SK-N-MC (cell line): ENCODE measurements at regions not wholly inside any gene's neighbourhood (a gene's known extent, or its start where the extent isn't known, plus 50 kb on each side); places are given as distances from the start of the nearest gene placed in this dataset.

Experiments
- DNase-seq: peaks from one replicate; pipeline ENCODE4 v3.0.0-alpha.2; 2011; ENCODE audit warnings: low read depth, low spot score
- H3K27ac ChIP-seq: fragments of 200-600 bp; sonication (generic); 2 replicates; pipeline ENCODE4 v1.5.1; 2016; ENCODE audit warnings: mixed run types
- H3K36me3 ChIP-seq: fragments of 200-600 bp; sonication (generic); 2 replicates; pipeline ENCODE4 v1.6.1; 2017; ENCODE audit warnings: antibody characterized with exemption, low read length, mixed read lengths; ENCODE audit not compliant: insufficient read depth
- H3K4me3 ChIP-seq: fragments of 200-600 bp; sonication (generic); 2 replicates; pipeline ENCODE4 v1.5.1; 2016
- H3K9ac ChIP-seq: fragments of 200-600 bp; sonication (generic); 2 replicates; pipeline ENCODE4 v1.8.0; 2017; ENCODE audit warnings: mixed run types, mixed read lengths; ENCODE audit not compliant: insufficient read length
- H3K9me3 ChIP-seq: fragments of 200-600 bp; sonication (generic); 2 replicates; pipeline ENCODE4 v1.6.1; 2017; ENCODE audit warnings: low read depth, mild to moderate bottlenecking, antibody characterized with exemption, low read length, moderate library complexity, mixed read lengths
- EZH2 ChIP-seq: fragments of 200-600 bp; sonication (generic); IDR thresholded peaks from one replicate; pipeline ENCODE4 v1.6.1; 2017; ENCODE audit warnings: antibody characterized with exemption
- FOXP2 ChIP-seq: optimal IDR thresholded peaks from 2 replicates; pipeline ENCODE3; 2011; ENCODE audit warnings: mild to moderate bottlenecking, moderate library complexity; ENCODE audit not compliant: insufficient read depth; ENCODE audit errors: extremely low read length, control extremely low read depth
- POLR2AphosphoS5 ChIP-seq: IDR thresholded peaks from 2 replicates; pipeline ENCODE4 v1.6.1; 2012; ENCODE audit warnings: mild to moderate bottlenecking, low read depth, low read length, borderline replicate concordance

- Histone ChIP-seq H3K36me3 (no peaks in the 10 kb centered on the region), H3K27ac (no peak overlapping the region), H3K9me3 (no peaks in the 10 kb centered on the region), H3K9ac (no peak overlapping the region), H3K4me3 (no peak overlapping the region)
- TF ChIP-seq POLR2AphosphoS5 (no peak), EZH2 (no peak), FOXP2 (no peak)
- no peak for DNase-seq
Measured at GRCh38 chr15:39267685-39268084, 313.2 kb upstream of the THBS1 start.

- Histone ChIP-seq H3K36me3 (no peaks in the 10 kb centered on the region), H3K9ac (no peak overlapping the region), H3K4me3 (no peak overlapping the region), H3K27ac (no peak overlapping the region), H3K9me3 (no peaks in the 10 kb centered on the region)
- TF ChIP-seq EZH2 (no peak), FOXP2 (no peak), POLR2AphosphoS5 (no peak)
- DNase-seq: no peak
Measured at GRCh38 chr15:39269352-39269751, 311.5 kb upstream of the THBS1 start.

- no peak overlapping the region for H3K4me3 ChIP-seq
- no peaks in the 10 kb centered on the region for H3K9me3 ChIP-seq
- no peak for DNase-seq
- no peak overlapping the region for H3K9ac ChIP-seq
- no peaks in the 10 kb centered on the region for H3K36me3 ChIP-seq
- no peak overlapping the region for H3K27ac ChIP-seq
- TF ChIP-seq FOXP2 (no peak), EZH2 (no peak)
Measured at GRCh38 chr15:39269821-39270220, 311.1 kb upstream of the THBS1 start.

GRCh38 chr15:39270221-39270855 lies 310.5 kb upstream of the THBS1 start:
- no peaks in the 10 kb centered on the region for H3K9me3 ChIP-seq
- no peak overlapping the region for H3K27ac ChIP-seq
- no peaks in the 10 kb centered on the region for H3K36me3 ChIP-seq
- H3K4me3 ChIP-seq: no peak overlapping the region
- DNase-seq: no peak
- TF ChIP-seq FOXP2: no peak
- no peak for TF ChIP-seq POLR2AphosphoS5
- no peak overlapping the region for H3K9ac ChIP-seq

GRCh38 chr15:39270934-39271333 lies 309.9 kb upstream of the THBS1 start:
- Histone ChIP-seq H3K4me3 (no peak overlapping the region), H3K9me3 (no peaks in the 10 kb centered on the region), H3K27ac (no peak overlapping the region), H3K36me3 (no peaks in the 10 kb centered on the region), H3K9ac (no peak overlapping the region)
- no peak for DNase-seq
- no peak for TF ChIP-seq FOXP2
- TF ChIP-seq EZH2: no peak

GRCh38 chr15:39272901-39273300 lies 308.0 kb upstream of the THBS1 start:
- Histone ChIP-seq H3K9ac (no peak overlapping the region), H3K36me3 (no peaks in the 10 kb centered on the region), H3K9me3 (no peaks in the 10 kb centered on the region), H3K4me3 (no peak overlapping the region), H3K27ac (no peak overlapping the region)
- DNase-seq: no peak
- TF ChIP-seq EZH2 (no peak), FOXP2 (no peak), POLR2AphosphoS5 (no peak)

- Histone ChIP-seq H3K4me3 (no peak overlapping the region), H3K36me3 (no peaks in the 10 kb centered on the region), H3K9ac (no peak overlapping the region), H3K9me3 (no peaks in the 10 kb centered on the region), H3K27ac (no peak overlapping the region)
- TF ChIP-seq POLR2AphosphoS5 (no peak), EZH2 (no peak), FOXP2 (no peak)
- no peak for DNase-seq
Measured at GRCh38 chr15:39273717-39274411, 307.0 kb upstream of the THBS1 start.

GRCh38 chr15:39275066-39275465 lies 305.8 kb upstream of the THBS1 start:
- no peak for DNase-seq
- Histone ChIP-seq H3K9ac (no peak overlapping the region), H3K9me3 (no peaks in the 10 kb centered on the region), H3K27ac (no peak overlapping the region), H3K36me3 (no peaks in the 10 kb centered on the region), H3K4me3 (no peak overlapping the region)
- TF ChIP-seq POLR2AphosphoS5 (no peak), FOXP2 (no peak), EZH2 (no peak)

- TF ChIP-seq EZH2 (no peak), FOXP2 (no peak), POLR2AphosphoS5 (no peak)
- H3K4me3 ChIP-seq: no peak overlapping the region
- no peak overlapping the region for H3K9ac ChIP-seq
- no peak overlapping the region for H3K27ac ChIP-seq
- no peak for DNase-seq
- no peaks in the 10 kb centered on the region for H3K36me3 ChIP-seq
- H3K9me3 ChIP-seq: no peaks in the 10 kb centered on the region
Measured at GRCh38 chr15:39279311-39279710, 301.6 kb upstream of the THBS1 start.
